GM13977 (cell line): ENCODE measurements at regions not wholly inside any gene's neighbourhood (a gene's known extent, or its start where the extent isn't known, plus 50 kb on each side); places are given as distances from the start of the nearest gene placed in this dataset.

ENCODE experiments used
- DNase-seq: peaks from one replicate; pipeline ENCODE4 v3.0.0; 2012; ENCODE audit warnings: low spot score
- CTCF ChIP-seq: IDR thresholded peaks from 2 replicates; pipeline ENCODE4 v1.5.1; 2012; ENCODE audit warnings: mild to moderate bottlenecking, control low read depth; ENCODE audit not compliant: insufficient read depth; ENCODE audit errors: extremely low read depth, missing control alignments
- in situ Hi-C: fragments of 300-500 bp; cut with MboI; formaldehyde crosslinking; loops from one replicate; pipeline ENCODE4 v1.12.0; 2022; ENCODE audit warnings: low sequenced_read_pairs, low pct_unique_long_range_greater_than_20kb, mixed read lengths, inconsistent platforms; ENCODE audit not compliant: unreplicated experiment

- DNase-seq, result no peak
- TF ChIP-seq CTCF, result no peak
- in situ Hi-C loops, result no loop called here
Measured at GRCh38 chr3:23086331-23086730, 116.8 kb upstream of the UBE2E2 start.

GRCh38 chr3:23086831-23087230, 116.3 kb upstream of the UBE2E2 start:
- no peak for DNase-seq
- in situ Hi-C loops, result no loop called here
- TF ChIP-seq CTCF, result no peak

GRCh38 chr3:23094412-23094811, 108.7 kb upstream of the UBE2E2 start:
- DNase-seq, result no peak
- in situ Hi-C loops, result no loop called here

GRCh38 chr3:23094890-23095462, 108.2 kb upstream of the UBE2E2 start:
- in situ Hi-C loops, result no loop called here
- DNase-seq, result no peak
- no peak for TF ChIP-seq CTCF

More at GRCh38 chr3:23094412-23094811, 108.7 kb upstream of the UBE2E2 start:
- no peak for TF ChIP-seq CTCF

GRCh38 chr3:23096041-23096440, 107.1 kb upstream of the UBE2E2 start:
- in situ Hi-C loops, result no loop called here
- no peak for TF ChIP-seq CTCF
- DNase-seq, result no peak

GRCh38 chr3:23099021-23099420, 104.1 kb upstream of the UBE2E2 start:
- in situ Hi-C loops, result no loop called here
- no peak for TF ChIP-seq CTCF
- no peak for DNase-seq

GRCh38 chr3:23099677-23100076, 103.5 kb upstream of the UBE2E2 start:
- in situ Hi-C loops, result no loop called here
- no peak for DNase-seq
- no peak for TF ChIP-seq CTCF
